WTC11 (cell line): ENCODE measurements at regions not wholly inside any gene's neighbourhood (a gene's known extent, or its start where the extent isn't known, plus 50 kb on each side); places are given as distances from the start of the nearest gene placed in this dataset.

Experiments used
- CTCF ChIP-seq: fragments of 200-600 bp; IDR thresholded peaks from 2 replicates; pipeline ENCODE4 v1.8.0; 2022; ENCODE audit warnings: antibody characterized with exemption
- ERG ChIP-seq: fragments of 250-450 bp; sonication (Bioruptor Pico); IDR thresholded peaks from 2 replicates; pipeline ENCODE4 v1.8.0; 2021; ENCODE audit warnings: mild to moderate bottlenecking
- ESRRA ChIP-seq: sonication (generic); formaldehyde crosslinking; IDR thresholded peaks from 2 replicates; pipeline ENCODE4 v1.8.1; 2022; ENCODE audit warnings: mild to moderate bottlenecking, missing genetic modification reagents, borderline replicate concordance
- TCF7 ChIP-seq: sonication (generic); formaldehyde crosslinking; IDR thresholded peaks from 2 replicates; pipeline ENCODE4 v1.8.0; 2022; ENCODE audit warnings: mild to moderate bottlenecking, low read depth, missing genetic modification reagents, moderate library complexity

GRCh38 chr7:36003343-36003742, 149.7 kb upstream of the EEPD1 start:
- TF ChIP-seq TCF7 (CRISPR knock-in tag) (no peak), CTCF (no peak), ERG (CRISPR knock-in tag) (no peak), ESRRA (CRISPR knock-in tag) (no peak)
